HEK293 (cell line): ENCODE measurements at regions not wholly inside any gene's neighbourhood (a gene's known extent, or its start where the extent isn't known, plus 50 kb on each side); places are given as distances from the start of the nearest gene placed in this dataset.

Experiments used
- CTCF ChIA-PET: fragments of 350-600 bp; formaldehyde crosslinking; extraction: SDS; loops from one replicate; lab custom pipeline; 2021; ENCODE audit warnings: antibody characterized with exemption; lab: Yijun Ruan, JAX
- POLR2A ChIA-PET: fragments of 300-600 bp; formaldehyde crosslinking; extraction: SDS; loops from one replicate; lab custom pipeline; 2020; ENCODE audit warnings: antibody characterized with exemption, inconsistent platforms; lab: Yijun Ruan, JAX
- H3K27ac ChIP-seq: fragments of 200-500 bp; sonication (Bioruptor generic); 2 replicates; pipeline ENCODE4 v1.5.1; 2014; ENCODE audit warnings: low read depth, low read length, control low read depth, inconsistent platforms; ENCODE audit errors: extremely low read depth
- H3K36me3 ChIP-seq, 2 experiments: fragments of 200-500 bp in 1 of 2; sonication (Bioruptor generic) in 1 of 2; 1 replicate in 1 of 2; 2 replicates in 1 of 2; pipeline ENCODE4 v1.5.1; 2014 to 2017; ENCODE audit warnings: inconsistent platforms in 2 of 2, low read length in 2 of 2; ENCODE audit not compliant: control insufficient read depth in 2 of 2, insufficient read depth in 1 of 2
- H3K4me1 ChIP-seq: fragments of 200-500 bp; sonication (Bioruptor generic); 2 replicates; pipeline ENCODE4 v1.5.1; 2014; ENCODE audit warnings: mild to moderate bottlenecking, low read length, inconsistent platforms; ENCODE audit not compliant: control insufficient read depth, insufficient read depth
- H3K4me3 ChIP-seq: 2 replicates; pipeline ENCODE4 v1.5.1; 2011; ENCODE audit warnings: low read depth, mild to moderate bottlenecking, control low read depth, low read length, moderate library complexity
- H3K9me3 ChIP-seq: fragments of 200-500 bp; sonication (Bioruptor generic); 2 replicates; pipeline ENCODE4 v1.5.1; 2014; ENCODE audit warnings: low read depth, low read length, inconsistent platforms; ENCODE audit not compliant: control insufficient read depth, insufficient read depth
- ELK4 ChIP-seq: IDR thresholded peaks from 2 replicates; pipeline ENCODE4 v1.6.1; 2011; ENCODE audit warnings: mild to moderate bottlenecking, low read depth, low read length, borderline replicate concordance
- HOXD13 ChIP-seq: sonication (generic); formaldehyde crosslinking; IDR thresholded peaks from 2 replicates; pipeline ENCODE4 v1.8.0; 2022; ENCODE audit warnings: missing genetic modification reagents, borderline replicate concordance
- KLF1 ChIP-seq: fragments of 450-650 bp; formaldehyde crosslinking; IDR thresholded peaks from 2 replicates; pipeline ENCODE4 v1.5.1; 2016; ENCODE audit warnings: missing biosample characterization, missing genetic modification characterization
- KLF7 ChIP-seq: fragments of 450-650 bp; formaldehyde crosslinking; IDR thresholded peaks from 2 replicates; pipeline ENCODE4 v1.5.1; 2016; ENCODE audit warnings: missing biosample characterization, missing genetic modification characterization, borderline replicate concordance
- KLF8 ChIP-seq: fragments of 450-650 bp; formaldehyde crosslinking; IDR thresholded peaks from 2 replicates; pipeline ENCODE4 v1.5.1; 2016; ENCODE audit warnings: missing biosample characterization, missing genetic modification characterization
- TSHZ1 ChIP-seq: fragments of 450-650 bp; formaldehyde crosslinking; IDR thresholded peaks from 2 replicates; pipeline ENCODE4 v1.5.1; 2016; ENCODE audit warnings: missing biosample characterization, missing genetic modification characterization, borderline replicate concordance
- ZBTB48 ChIP-seq: fragments of 450-650 bp; formaldehyde crosslinking; IDR thresholded peaks from 2 replicates; pipeline ENCODE4 v1.5.1; 2016; ENCODE audit warnings: missing biosample characterization, missing genetic modification characterization
- ZNF10 ChIP-seq: fragments of 450-650 bp; formaldehyde crosslinking; IDR thresholded peaks from 2 replicates; pipeline ENCODE4 v1.5.1; 2017; ENCODE audit warnings: missing biosample characterization, missing genetic modification characterization
- ZNF2 ChIP-seq: fragments of 450-650 bp; formaldehyde crosslinking; IDR thresholded peaks from 2 replicates; pipeline ENCODE4 v1.5.1; 2016; ENCODE audit warnings: missing biosample characterization, missing genetic modification characterization
- ZNF23 ChIP-seq: fragments of 450-650 bp; formaldehyde crosslinking; IDR thresholded peaks from 2 replicates; pipeline ENCODE4 v1.5.1; 2016; ENCODE audit warnings: missing biosample characterization, missing genetic modification characterization, borderline replicate concordance
- ZNF302 ChIP-seq: fragments of 450-650 bp; formaldehyde crosslinking; IDR thresholded peaks from 2 replicates; pipeline ENCODE4 v1.5.1; 2016; ENCODE audit warnings: missing biosample characterization, missing genetic modification characterization, low read depth
- ZNF311 ChIP-seq: fragments of 450-650 bp; formaldehyde crosslinking; IDR thresholded peaks from 2 replicates; pipeline ENCODE4 v1.5.1; 2017; ENCODE audit warnings: missing biosample characterization, missing genetic modification characterization, borderline replicate concordance
- ZNF473 ChIP-seq: fragments of 450-650 bp; formaldehyde crosslinking; IDR thresholded peaks from 2 replicates; pipeline ENCODE4 v1.5.1; 2017; ENCODE audit warnings: missing biosample characterization, missing genetic modification characterization
- ZNF501 ChIP-seq: fragments of 450-650 bp; formaldehyde crosslinking; IDR thresholded peaks from 2 replicates; pipeline ENCODE4 v1.5.1; 2016; ENCODE audit warnings: missing biosample characterization, missing genetic modification characterization
- ZNF514 ChIP-seq: fragments of 450-650 bp; formaldehyde crosslinking; IDR thresholded peaks from 2 replicates; pipeline ENCODE4 v1.5.1; 2016; ENCODE audit warnings: missing biosample characterization, missing genetic modification characterization
- ZNF626 ChIP-seq: fragments of 450-650 bp; sonication (Bioruptor Pico); formaldehyde crosslinking; IDR thresholded peaks from 2 replicates; pipeline ENCODE4 v1.5.1; 2018; ENCODE audit warnings: missing biosample characterization, missing genetic modification characterization, inconsistent platforms
- ZNF645 ChIP-seq: fragments of 450-650 bp; formaldehyde crosslinking; IDR thresholded peaks from 2 replicates; pipeline ENCODE4; 2016; ENCODE audit warnings: missing biosample characterization, missing genetic modification characterization
- ZNF768 ChIP-seq: fragments of 450-650 bp; formaldehyde crosslinking; IDR thresholded peaks from 2 replicates; pipeline ENCODE4 v1.5.1; 2018; ENCODE audit warnings: missing biosample characterization, mild to moderate bottlenecking, missing genetic modification characterization
- ZNF776 ChIP-seq: fragments of 450-650 bp; formaldehyde crosslinking; IDR thresholded peaks from 2 replicates; pipeline ENCODE4 v1.5.0; 2017; ENCODE audit warnings: missing biosample characterization, missing genetic modification characterization, borderline replicate concordance
- ZSCAN5A ChIP-seq: fragments of 450-650 bp; formaldehyde crosslinking; IDR thresholded peaks from 2 replicates; pipeline ENCODE4 v1.5.1; 2016; ENCODE audit warnings: missing biosample characterization, missing genetic modification characterization
- TF ChIP-seq, protein P1 (sequence below): fragments of 450-650 bp; formaldehyde crosslinking; IDR thresholded peaks from 2 replicates; pipeline ENCODE4 v1.5.1; 2016; ENCODE audit warnings: missing biosample characterization, missing genetic modification characterization
- TF ChIP-seq, protein P2 (sequence below): fragments of 450-650 bp; formaldehyde crosslinking; IDR thresholded peaks from 2 replicates; pipeline ENCODE4 v1.5.1; 2017; ENCODE audit warnings: missing biosample characterization, missing genetic modification characterization
- TF ChIP-seq, protein P3 (sequence below): sonication (generic); formaldehyde crosslinking; IDR thresholded peaks from 2 replicates; pipeline ENCODE4 v1.8.1; 2022; ENCODE audit warnings: mild to moderate bottlenecking, moderate library complexity, missing genetic modification reagents
- TF ChIP-seq, protein P4 (sequence below): fragments of 450-650 bp; formaldehyde crosslinking; IDR thresholded peaks from 2 replicates; pipeline ENCODE4 v1.5.1; 2016; ENCODE audit warnings: missing biosample characterization, missing genetic modification characterization

DNA sequence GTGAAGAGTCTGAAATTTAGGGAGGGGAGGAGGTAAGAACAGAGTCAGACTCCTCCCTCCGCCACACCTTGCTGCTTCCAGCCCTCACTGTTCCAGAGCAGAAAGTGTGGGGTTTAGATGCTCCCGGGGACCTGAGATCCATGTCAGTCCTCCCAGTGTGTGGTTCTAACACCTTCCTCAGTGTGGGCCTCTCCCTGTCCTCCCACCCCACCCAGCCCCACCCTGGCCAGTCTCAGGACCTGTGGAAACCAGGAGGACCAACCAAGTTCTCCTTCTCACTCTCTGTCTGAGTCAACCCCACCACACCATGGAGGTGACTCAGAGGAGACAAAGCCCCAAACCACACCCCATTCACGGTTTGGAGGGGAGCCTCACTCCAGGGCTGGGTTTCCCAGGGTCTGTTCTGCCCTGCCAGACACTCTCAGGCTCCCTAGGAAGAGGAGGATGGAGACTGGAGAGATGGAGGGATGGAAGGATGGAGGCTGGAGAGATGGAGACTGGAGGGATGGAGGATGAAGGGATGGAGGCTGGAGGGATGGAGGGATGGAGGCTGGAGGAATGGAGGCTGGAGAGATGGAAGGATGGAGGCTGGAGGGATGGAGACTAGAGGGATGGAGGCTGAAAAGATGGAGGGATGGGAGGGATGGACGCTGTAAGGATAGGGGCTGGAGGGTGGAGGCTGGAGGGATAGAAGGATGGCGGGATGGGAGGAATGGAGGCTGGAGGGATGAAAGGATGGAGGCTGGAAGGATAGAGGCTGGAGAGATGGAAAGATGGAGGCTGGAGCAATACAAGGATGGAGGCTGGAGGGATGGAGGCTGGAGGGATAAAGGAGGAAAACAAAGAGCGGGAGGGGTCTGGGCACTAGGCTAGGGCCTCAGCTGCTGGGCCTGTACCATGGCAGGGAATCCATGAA, 100.9 kb upstream of the RUNX3 start:
- POLR2A ChIA-PET = no interaction called here
- no peak overlapping the region for H3K4me3 ChIP-seq
- H3K36me3 ChIP-seq = no peaks in the 10 kb centered on the region
- H3K27ac ChIP-seq = no peak overlapping the region
- CTCF ChIA-PET = interaction anchor here (0.7 kb wide), 1 partner anchor 68 kb away, joined by 3 read pairs; no protein-coding TSS in a partner anchor
- H3K9me3 ChIP-seq = no peaks in the 10 kb centered on the region
- H3K4me1 ChIP-seq = no peaks in the 10 kb centered on the region
- TF ChIP-seq ZNF626 (tag by site-specific recombination) (no peak), HOXD13 (CRISPR knock-in tag) (no peak), KLF7 (no peak), ZNF768 (tag by site-specific recombination) (no peak), ZNF302 (tag by site-specific recombination) (no peak), ZBTB48 (tag by site-specific recombination) (0 out of 2 replicates have a peak, but pooled peaks have one; percentile 27), ZNF645 (tag by site-specific recombination) (peak; percentile 72; the same call in 1 of the 2 replicates), ZNF473 (tag by site-specific recombination) (0 out of 2 replicates have a peak, but pooled peaks have one; percentile 69), KLF1 (tag by site-specific recombination) (peak; percentile 39; the same call in 1 of the 2 replicates), ELK4 (no peak), ZNF23 (tag by site-specific recombination) (no peak), ZSCAN5A (tag by site-specific recombination) (no peak), KLF8 (tag by site-specific recombination) (0 out of 2 replicates have a peak, but pooled peaks have one; percentile 47), ZNF776 (tag by site-specific recombination) (peak; percentile 81; the same call in 1 of the 2 replicates), ZNF514 (tag by site-specific recombination) (no peak), TSHZ1 (tag by site-specific recombination) (no peak), ZNF2 (tag by site-specific recombination) (0 out of 2 replicates have a peak, but pooled peaks have one; percentile 37), ZNF10 (tag by site-specific recombination) (no peak), ZNF311 (tag by site-specific recombination) (peak; percentile 90; the same call in 1 of the 2 replicates), ZNF501 (tag by site-specific recombination) (no peak)
- TF ChIP-seq, protein P1, sequence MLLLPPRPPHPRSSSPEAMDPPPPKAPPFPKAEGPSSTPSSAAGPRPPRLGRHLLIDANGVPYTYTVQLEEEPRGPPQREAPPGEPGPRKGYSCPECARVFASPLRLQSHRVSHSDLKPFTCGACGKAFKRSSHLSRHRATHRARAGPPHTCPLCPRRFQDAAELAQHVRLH = peak; percentile 53; the same call in 1 of the 2 replicates
- TF ChIP-seq, protein P2, sequence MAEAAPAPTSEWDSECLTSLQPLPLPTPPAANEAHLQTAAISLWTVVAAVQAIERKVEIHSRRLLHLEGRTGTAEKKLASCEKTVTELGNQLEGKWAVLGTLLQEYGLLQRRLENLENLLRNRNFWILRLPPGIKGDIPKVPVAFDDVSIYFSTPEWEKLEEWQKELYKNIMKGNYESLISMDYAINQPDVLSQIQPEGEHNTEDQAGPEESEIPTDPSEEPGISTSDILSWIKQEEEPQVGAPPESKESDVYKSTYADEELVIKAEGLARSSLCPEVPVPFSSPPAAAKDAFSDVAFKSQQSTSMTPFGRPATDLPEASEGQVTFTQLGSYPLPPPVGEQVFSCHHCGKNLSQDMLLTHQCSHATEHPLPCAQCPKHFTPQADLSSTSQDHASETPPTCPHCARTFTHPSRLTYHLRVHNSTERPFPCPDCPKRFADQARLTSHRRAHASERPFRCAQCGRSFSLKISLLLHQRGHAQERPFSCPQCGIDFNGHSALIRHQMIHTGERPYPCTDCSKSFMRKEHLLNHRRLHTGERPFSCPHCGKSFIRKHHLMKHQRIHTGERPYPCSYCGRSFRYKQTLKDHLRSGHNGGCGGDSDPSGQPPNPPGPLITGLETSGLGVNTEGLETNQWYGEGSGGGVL (tag by site-specific recombination) = peak; percentile 11; the same call in 1 of the 2 replicates
- TF ChIP-seq, protein P3, sequence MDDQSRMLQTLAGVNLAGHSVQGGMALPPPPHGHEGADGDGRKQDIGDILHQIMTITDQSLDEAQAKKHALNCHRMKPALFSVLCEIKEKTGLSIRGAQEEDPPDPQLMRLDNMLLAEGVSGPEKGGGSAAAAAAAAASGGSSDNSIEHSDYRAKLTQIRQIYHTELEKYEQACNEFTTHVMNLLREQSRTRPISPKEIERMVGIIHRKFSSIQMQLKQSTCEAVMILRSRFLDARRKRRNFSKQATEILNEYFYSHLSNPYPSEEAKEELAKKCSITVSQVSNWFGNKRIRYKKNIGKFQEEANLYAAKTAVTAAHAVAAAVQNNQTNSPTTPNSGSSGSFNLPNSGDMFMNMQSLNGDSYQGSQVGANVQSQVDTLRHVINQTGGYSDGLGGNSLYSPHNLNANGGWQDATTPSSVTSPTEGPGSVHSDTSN (CRISPR knock-in tag) = no peak
- TF ChIP-seq, protein P4, sequence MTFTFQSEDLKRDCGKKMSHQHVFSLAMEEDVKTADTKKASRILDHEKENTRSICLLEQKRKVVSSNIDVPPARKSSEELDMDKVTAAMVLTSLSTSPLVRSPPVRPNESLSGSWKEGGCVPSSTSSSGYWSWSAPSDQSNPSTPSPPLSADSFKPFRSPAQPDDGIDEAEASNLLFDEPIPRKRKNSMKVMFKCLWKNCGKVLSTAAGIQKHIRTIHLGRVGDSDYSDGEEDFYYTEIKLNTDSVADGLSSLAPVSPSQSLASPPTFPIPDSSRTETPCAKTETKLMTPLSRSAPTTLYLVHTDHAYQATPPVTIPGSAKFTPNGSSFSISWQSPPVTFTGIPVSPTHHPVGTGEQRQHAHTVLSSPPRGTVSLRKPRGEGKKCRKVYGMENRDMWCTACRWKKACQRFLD (tag by site-specific recombination) = no peak
